ENCODE measurements at regions not wholly inside any gene's neighbourhood (a gene's known extent, or its start where the extent isn't known, plus 50 kb on each side); places are given as distances from the start of the nearest gene placed in this dataset.

GRCh38 chr16:60763869-60764268 is 1272.4 kb downstream of the CDH8 start:
- H3K9ac ChIP-seq (ENCODE audit: control insufficient read depth, insufficient read depth, low read length): no peak overlapping the region
- no peak for ATAC-seq
- FAIRE-seq: no peak
- ChIA-PET RAD21 (ENCODE audit: unreplicated experiment) (no interaction called here), CTCF (no interaction called here), POLR2A (no interaction called here), SMC1A (ENCODE audit: uncharacterized antibody, unreplicated experiment) (no interaction called here)
- no peaks in the 10 kb centered on the region for H4K20me1 ChIP-seq (ENCODE audit: control insufficient read depth, insufficient read depth)
- no peak for DNase-seq (ENCODE audit: low read depth, low spot score)
- no peaks in the 10 kb centered on the region for H3K36me3 ChIP-seq (ENCODE audit: control insufficient read depth in 2 of 2, insufficient read depth in 2 of 2, low read length in 1 of 2)
- H2AFZ ChIP-seq (ENCODE audit: control insufficient read depth, low read depth, low read length): no peak overlapping the region
- H3K9me3 ChIP-seq (replicated peaks; ENCODE audit: control insufficient read depth, insufficient read depth, low read length): no peaks in the 10 kb centered on the region
- no peak overlapping the region for H3K4me3 ChIP-seq
- 45% methylated on average over 4 of the region's 4 CpGs for WGBS (ENCODE audit: insufficient coverage, insufficient replicate concordance, low lambda C conversion rate, missing lambda C conversion rate)
- intact Hi-C loops (cut with micrococcal nuclease; ENCODE audit: unreplicated experiment): no loop called here
- no peaks in the 10 kb centered on the region for H3K79me2 ChIP-seq (ENCODE audit: control insufficient read depth, insufficient read depth, low read length)
- no peak overlapping the region for H3K4me2 ChIP-seq (ENCODE audit: control insufficient read depth, insufficient read depth)
- no peak overlapping the region for H3K27ac ChIP-seq (ENCODE audit: control insufficient read depth, insufficient read depth)
- in situ Hi-C loops (cut with MboI): no loop called here
- BruUV-seq (replicated peaks): no TSS peak
- H3K27me3 ChIP-seq (replicated peaks in 1 of 2; ENCODE audit: control insufficient read depth in 2 of 2, insufficient read depth in 2 of 2, low read length in 1 of 2): no peaks in the 10 kb centered on the region
- H3K4me1 ChIP-seq (ENCODE audit: control insufficient read depth, insufficient read depth, low read length): no peaks in the 10 kb centered on the region
- TF ChIP-seq FOXK2 (IDR thresholded peaks at IDR 0.05) (no peak), CEBPZ (IDR thresholded peaks at IDR 0.05; ENCODE audit: low read depth, low read length) (no peak), ZNF622 (IDR thresholded peaks at IDR 0.05) (no peak), KLF5 (IDR thresholded peaks at IDR 0.05; ENCODE audit: partially characterized antibody) (no peak), SPI1 (IDR thresholded peaks at IDR 0.05; ENCODE audit: borderline replicate concordance, insufficient read depth, low read depth, low read length) (no peak), TCF12 (IDR thresholded peaks at IDR 0.05; ENCODE audit: low read depth, low read length) (no peak), EP300 (IDR thresholded peaks at IDR 0.05; ENCODE audit: borderline replicate concordance in 1 of 2, control insufficient read depth in 1 of 2, low read depth in 2 of 2, low read length in 2 of 2) (no peak), SIN3A (IDR thresholded peaks at IDR 0.05; ENCODE audit: low read depth, low read length) (no peak), YBX1 (IDR thresholded peaks at IDR 0.05) (no peak), SIX5 (IDR thresholded peaks at IDR 0.05; ENCODE audit: low read depth, low read length, severe bottlenecking) (no peak), TCF7 (IDR thresholded peaks at IDR 0.05; ENCODE audit: borderline replicate concordance) (no peak), TBL1XR1 (IDR thresholded peaks at IDR 0.05; ENCODE audit: low read depth, low read length) (no peak), MEF2B (IDR thresholded peaks at IDR 0.05; ENCODE audit: partially characterized antibody, poor library complexity, severe bottlenecking) (no peak), WRNIP1 (IDR thresholded peaks at IDR 0.05; ENCODE audit: borderline replicate concordance, low read depth, low read length) (no peak), DPF2 (IDR thresholded peaks at IDR 0.05) (no peak), CHD1 (IDR thresholded peaks at IDR 0.05; ENCODE audit: low read depth, low read length) (no peak)
- TF ChIP-seq, protein P1, sequence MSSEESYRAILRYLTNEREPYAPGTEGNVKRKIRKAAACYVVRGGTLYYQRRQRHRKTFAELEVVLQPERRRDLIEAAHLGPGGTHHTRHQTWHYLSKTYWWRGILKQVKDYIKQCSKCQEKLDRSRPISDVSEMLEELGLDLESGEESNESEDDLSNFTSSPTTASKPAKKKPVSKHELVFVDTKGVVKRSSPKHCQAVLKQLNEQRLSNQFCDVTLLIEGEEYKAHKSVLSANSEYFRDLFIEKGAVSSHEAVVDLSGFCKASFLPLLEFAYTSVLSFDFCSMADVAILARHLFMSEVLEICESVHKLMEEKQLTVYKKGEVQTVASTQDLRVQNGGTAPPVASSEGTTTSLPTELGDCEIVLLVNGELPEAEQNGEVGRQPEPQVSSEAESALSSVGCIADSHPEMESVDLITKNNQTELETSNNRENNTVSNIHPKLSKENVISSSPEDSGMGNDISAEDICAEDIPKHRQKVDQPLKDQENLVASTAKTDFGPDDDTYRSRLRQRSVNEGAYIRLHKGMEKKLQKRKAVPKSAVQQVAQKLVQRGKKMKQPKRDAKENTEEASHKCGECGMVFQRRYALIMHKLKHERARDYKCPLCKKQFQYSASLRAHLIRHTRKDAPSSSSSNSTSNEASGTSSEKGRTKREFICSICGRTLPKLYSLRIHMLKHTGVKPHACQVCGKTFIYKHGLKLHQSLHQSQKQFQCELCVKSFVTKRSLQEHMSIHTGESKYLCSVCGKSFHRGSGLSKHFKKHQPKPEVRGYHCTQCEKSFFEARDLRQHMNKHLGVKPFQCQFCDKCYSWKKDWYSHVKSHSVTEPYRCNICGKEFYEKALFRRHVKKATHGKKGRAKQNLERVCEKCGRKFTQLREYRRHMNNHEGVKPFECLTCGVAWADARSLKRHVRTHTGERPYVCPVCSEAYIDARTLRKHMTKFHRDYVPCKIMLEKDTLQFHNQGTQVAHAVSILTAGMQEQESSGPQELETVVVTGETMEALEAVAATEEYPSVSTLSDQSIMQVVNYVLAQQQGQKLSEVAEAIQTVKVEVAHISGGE (CRISPR knock-in tag; IDR thresholded peaks at IDR 0.05): no peak
